ENCODE measurements at regions not wholly inside any gene's neighbourhood (a gene's known extent, or its start where the extent isn't known, plus 50 kb on each side); places are given as distances from the start of the nearest gene placed in this dataset.

GRCh38 chr10:117662751-117663540 lies 120.4 kb downstream of the EMX2 start:
- peak in 1 of 2 donors; percentile 77 for DNase-seq (ENCODE audit: low spot score in 2 of 2)
- intact Hi-C loops (cut with DNase I; ENCODE audit: low total_unique reads): no loop called here
- WGBS, 2 donors: 81 to 83% methylated on average over 7 of the region's 7 CpGs
- TF ChIP-seq CTCF (IDR thresholded peaks at IDR 0.05) (no peak), POLR2A (IDR thresholded peaks at IDR 0.05) (no peak)
- no peak overlapping the region for H3K4me3 ChIP-seq (ENCODE audit: low read depth, poor library complexity, severe bottlenecking)

DNA sequence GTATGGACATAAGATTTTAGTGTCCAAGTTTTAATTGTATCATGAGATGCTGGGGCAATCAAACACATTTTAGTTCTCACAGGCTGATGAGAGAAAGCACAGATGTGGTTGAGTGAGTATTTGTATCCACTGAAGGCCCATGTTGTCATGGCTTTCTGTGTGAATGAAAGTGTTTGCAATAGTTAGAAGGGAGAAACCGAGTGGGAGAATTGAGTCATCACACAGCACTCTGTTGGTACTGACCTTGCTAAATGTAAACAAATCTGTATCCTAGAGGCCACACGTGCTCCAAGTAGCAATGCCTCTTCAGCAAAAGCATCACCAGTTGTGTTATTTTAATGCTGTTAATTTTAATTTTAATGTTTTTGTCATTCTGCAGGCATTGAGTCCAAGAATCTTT lies 121.2 kb downstream of the EMX2 start:
- 34 to 35% methylated on average over 2 of the region's 2 CpGs for WGBS, 2 donors
- TF ChIP-seq POLR2A (IDR thresholded peaks at IDR 0.05) (no peak), CTCF (IDR thresholded peaks at IDR 0.05) (no peak)
- no peak overlapping the region for H3K4me3 ChIP-seq (ENCODE audit: low read depth, poor library complexity, severe bottlenecking)
- intact Hi-C loops (cut with DNase I; ENCODE audit: low total_unique reads): no loop called here
- no peak for DNase-seq (ENCODE audit: low spot score in 2 of 2)

DNA sequence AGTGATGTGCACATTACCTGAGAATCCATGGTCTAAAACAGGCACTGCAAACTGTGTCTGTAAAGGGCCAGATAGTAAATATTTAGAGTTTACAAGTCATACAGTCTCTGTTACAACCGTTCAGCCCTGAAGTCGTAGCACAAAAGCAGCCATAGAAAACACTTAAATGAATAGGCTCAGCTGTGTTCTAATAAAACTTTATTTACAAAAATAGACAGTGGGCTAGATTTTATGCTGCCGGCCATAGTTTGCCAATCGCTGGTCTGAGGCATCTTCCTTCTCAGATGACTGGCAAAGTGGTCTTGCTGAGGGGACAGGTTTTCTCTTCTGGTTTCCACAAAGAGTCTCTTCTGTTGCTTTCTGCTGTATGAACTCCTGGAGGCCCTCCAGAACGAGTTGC lies 121.7 kb downstream of the EMX2 start:
- intact Hi-C loops (cut with DNase I; ENCODE audit: low total_unique reads): no loop called here
- no peak for DNase-seq (ENCODE audit: low spot score in 2 of 2)
- WGBS, 2 donors: 86 to 88% methylated on average over 5 of the region's 5 CpGs
- TF ChIP-seq CTCF (IDR thresholded peaks at IDR 0.05) (no peak), POLR2A (IDR thresholded peaks at IDR 0.05) (no peak)
- no peak overlapping the region for H3K4me3 ChIP-seq (ENCODE audit: low read depth, poor library complexity, severe bottlenecking)

DNA sequence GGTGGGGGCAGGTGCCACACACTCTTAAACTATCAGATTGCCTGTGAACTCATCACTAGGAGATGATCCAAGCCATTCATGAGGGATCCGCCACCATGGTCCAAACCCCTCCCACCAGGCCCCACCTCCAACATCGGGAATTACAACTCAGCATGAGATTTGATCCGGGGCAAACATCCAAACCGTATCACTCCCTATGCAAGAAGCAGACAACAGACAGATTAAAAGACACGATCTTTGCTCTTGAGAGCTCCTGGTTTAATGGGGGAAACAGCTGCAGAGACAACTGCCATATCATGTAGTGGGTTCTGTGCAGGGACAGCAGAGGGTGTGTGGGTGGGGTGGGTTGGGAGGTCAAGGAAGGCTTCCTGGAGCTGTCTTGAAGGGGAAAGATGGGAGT lies 123.6 kb downstream of the EMX2 start:
- 22 to 24% methylated on average over 5 of the region's 5 CpGs for WGBS, 2 donors
- no peak for DNase-seq (ENCODE audit: low spot score in 2 of 2)
- no peak overlapping the region for H3K4me3 ChIP-seq (ENCODE audit: low read depth, poor library complexity, severe bottlenecking)
- intact Hi-C loops (cut with DNase I; ENCODE audit: low total_unique reads): loop anchor here (5.0 kb wide), 1 partner anchor 176 kb away; no protein-coding TSS in a partner anchor
- TF ChIP-seq POLR2A (IDR thresholded peaks at IDR 0.05) (no peak), CTCF (IDR thresholded peaks at IDR 0.05) (no peak)

DNA sequence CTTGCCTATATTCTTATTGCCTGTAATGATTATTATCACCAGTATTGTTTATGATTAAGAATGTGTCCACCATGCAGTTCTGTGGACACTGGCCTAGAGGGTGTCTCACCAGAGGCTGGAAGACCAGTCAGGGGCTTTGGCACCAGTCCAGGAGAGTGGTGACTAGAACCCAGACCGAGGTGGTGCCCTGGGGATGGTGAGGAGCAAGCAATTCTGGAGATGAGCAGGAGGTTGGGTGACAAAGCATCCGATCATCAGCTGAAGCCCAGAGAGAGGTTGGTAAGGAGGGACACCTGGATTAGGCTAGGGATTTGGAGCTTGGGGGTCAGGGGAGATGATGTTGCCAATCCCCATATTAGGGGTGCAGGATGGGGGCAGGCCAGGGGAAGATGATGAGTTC lies 124.4 kb downstream of the EMX2 start:
- no peak overlapping the region for H3K4me3 ChIP-seq (ENCODE audit: low read depth, poor library complexity, severe bottlenecking)
- peak in 1 of 2 donors; percentile 72 for DNase-seq (ENCODE audit: low spot score in 2 of 2)
- 77 to 88% methylated on average over 2 of the region's 2 CpGs for WGBS, 2 donors
- intact Hi-C loops (cut with DNase I; ENCODE audit: low total_unique reads): loop anchor here (5.0 kb wide), 1 partner anchor 175 kb away; no protein-coding TSS in a partner anchor
- TF ChIP-seq POLR2A (IDR thresholded peaks at IDR 0.05): no peak
- no peak for TF ChIP-seq CTCF (IDR thresholded peaks at IDR 0.05)

Data from lower leg skin (tissue), 4 donors.